Choroid plexus epithelial cell (primary cell): ENCODE measurements at regions not wholly inside any gene's neighbourhood (a gene's known extent, or its start where the extent isn't known, plus 50 kb on each side); places are given as distances from the start of the nearest gene placed in this dataset.
A peak's percentile ranks its signal among the peaks of the same experiment; 100 is the strongest.

ENCODE experiments used
- DNase-seq: peaks from one replicate; pipeline ENCODE4 v3.0.0-alpha.2; 2010; ENCODE audit warnings: low read depth
- H3K4me3 ChIP-seq: 2 replicates; pipeline ENCODE4 v1.5.1; 2011; ENCODE audit warnings: low read depth, mild to moderate bottlenecking, control low read depth, low read length, moderate library complexity
- CTCF ChIP-seq: conservative IDR thresholded peaks from 2 replicates; pipeline ENCODE4 v1.5.1; 2011; ENCODE audit warnings: low read depth, mild to moderate bottlenecking, control low read depth, inconsistent platforms, low read length, moderate library complexity

GRCh38 chr1:37387854-37388253, 86.5 kb upstream of the ZC3H12A start:
- no peak for TF ChIP-seq CTCF
- no peak overlapping the region for H3K4me3 ChIP-seq
- DNase-seq: no peak

- TF ChIP-seq CTCF: no peak
- no peak for DNase-seq
- no peak overlapping the region for H3K4me3 ChIP-seq
Measured at GRCh38 chr1:37389327-37389726, 85.1 kb upstream of the ZC3H12A start.

- H3K4me3 ChIP-seq: no peak overlapping the region
- TF ChIP-seq CTCF: no peak
- peak; percentile 3 for DNase-seq
Measured at GRCh38 chr1:37391211-37392011, 83.0 kb upstream of the ZC3H12A start.

- DNase-seq: no peak
- TF ChIP-seq CTCF: no peak
- no peak overlapping the region for H3K4me3 ChIP-seq
Measured at GRCh38 chr1:37392051-37392450, 82.3 kb upstream of the ZC3H12A start.

GRCh38 chr1:37393173-37394120, 80.9 kb upstream of the ZC3H12A start:
- H3K4me3 ChIP-seq: no peak overlapping the region
- TF ChIP-seq CTCF: no peak
- no peak for DNase-seq

GRCh38 chr1:37394574-37395464, 79.6 kb upstream of the ZC3H12A start:
- no peak overlapping the region for H3K4me3 ChIP-seq
- no peak for DNase-seq
- no peak for TF ChIP-seq CTCF
